Mesendoderm (in vitro differentiated cells): ENCODE measurements at regions not wholly inside any gene's neighbourhood (a gene's known extent, or its start where the extent isn't known, plus 50 kb on each side); places are given as distances from the start of the nearest gene placed in this dataset.

Experiments used
- DNase-seq: peaks from one replicate; pipeline ENCODE4 v3.0.0; 2013
- H2AK5ac ChIP-seq: 2 replicates; pipeline ENCODE4 v1.6.1; 2013; ENCODE audit warnings: low read length, inconsistent platforms
- H2BK120ac ChIP-seq: 2 replicates; pipeline ENCODE4 v1.6.1; 2013; ENCODE audit warnings: low read depth, mild to moderate bottlenecking, low read length, moderate library complexity, mixed read lengths
- H2BK15ac ChIP-seq: replicated peaks from 2 replicates; pipeline ENCODE4 v1.6.1; 2013; ENCODE audit warnings: low read depth, mild to moderate bottlenecking, moderate library complexity
- H2BK5ac ChIP-seq: 2 replicates; pipeline ENCODE4 v1.6.1; 2013; ENCODE audit warnings: low read length, inconsistent platforms
- H3K18ac ChIP-seq: 2 replicates; pipeline ENCODE4 v1.6.1; 2013; ENCODE audit warnings: mild to moderate bottlenecking, low read length, mixed read lengths
- H3K23ac ChIP-seq: one replicate; pipeline ENCODE4 v1.6.1; 2013; ENCODE audit warnings: low read length
- H3K27ac ChIP-seq: 2 replicates; pipeline ENCODE4 v1.5.1; 2013; ENCODE audit warnings: low read depth, mild to moderate bottlenecking, inconsistent platforms, low read length, moderate library complexity
- H3K27me3 ChIP-seq: 2 replicates; pipeline ENCODE4 v1.6.1; 2013; ENCODE audit warnings: low read length, control low read depth, mild to moderate bottlenecking, inconsistent platforms; ENCODE audit not compliant: insufficient read depth, poor library complexity
- H3K36me3 ChIP-seq: 2 replicates; pipeline ENCODE4 v1.6.1; 2013; ENCODE audit warnings: low read length, inconsistent platforms; ENCODE audit not compliant: control insufficient read depth, insufficient read depth
- H3K4ac ChIP-seq: one replicate; pipeline ENCODE4 v1.6.1; 2013; ENCODE audit warnings: low read depth, mild to moderate bottlenecking, low read length, moderate library complexity
- H3K4me1 ChIP-seq: 2 replicates; pipeline ENCODE4 v1.6.1; 2013; ENCODE audit warnings: low read depth, low read length, inconsistent platforms; ENCODE audit not compliant: control insufficient read depth
- H3K4me2 ChIP-seq: 2 replicates; pipeline ENCODE4 v1.6.1; 2013; ENCODE audit warnings: low read length
- H3K4me3 ChIP-seq: 2 replicates; pipeline ENCODE4 v1.5.1; 2013; ENCODE audit warnings: mild to moderate bottlenecking, low read length
- H3K56ac ChIP-seq: one replicate; pipeline ENCODE4 v1.6.1; 2013; ENCODE audit warnings: low read length
- H3K79me1 ChIP-seq: 2 replicates; pipeline ENCODE4 v1.6.1; 2013; ENCODE audit warnings: low read length, inconsistent platforms
- H3K79me2 ChIP-seq: 2 replicates; pipeline ENCODE4 v1.6.1; 2013; ENCODE audit warnings: mild to moderate bottlenecking, low read length; ENCODE audit not compliant: control insufficient read depth, insufficient read depth
- H3K9ac ChIP-seq: 2 replicates; pipeline ENCODE4 v1.6.1; 2013; ENCODE audit warnings: low read length, inconsistent platforms
- H4K5ac ChIP-seq: one replicate; pipeline ENCODE4 v1.6.1; 2013; ENCODE audit warnings: low read length
- H4K8ac ChIP-seq: one replicate; pipeline ENCODE4 v1.6.1; 2013; ENCODE audit warnings: low read depth, mild to moderate bottlenecking, control low read depth, low read length, moderate library complexity
- WGBS: extraction: QIAGEN DNeasy Blood & Tissue Kit; methylation state at CpG from one replicate; pipeline ENCODE4 v1.1.7; 2013; ENCODE audit warnings: low lambda C conversion rate, missing lambda C conversion rate; ENCODE audit not compliant: insufficient coverage; ENCODE audit errors: extremely low coverage; 5-methylcytosine and 5-hydroxymethylcytosine counted together

- Histone ChIP-seq H3K79me2 (no peaks in the 10 kb centered on the region), H2BK5ac (no peak overlapping the region), H3K56ac (no peak overlapping the region), H4K5ac (no peak overlapping the region), H3K4me3 (no peak overlapping the region), H2BK15ac (no peak overlapping the region), H3K18ac (no peak overlapping the region), H3K36me3 (no peaks in the 10 kb centered on the region), H2BK120ac (no peak overlapping the region), H3K4me1 (no peaks in the 10 kb centered on the region), H3K4ac (no peak overlapping the region), H3K4me2 (no peak overlapping the region), H3K79me1 (no peaks in the 10 kb centered on the region), H2AK5ac (no peak overlapping the region), H3K23ac (no peak overlapping the region), H3K27ac (no peak overlapping the region), H4K8ac (no peak overlapping the region), H3K27me3 (no peaks in the 10 kb centered on the region), H3K9ac (no peak overlapping the region)
- no peak for DNase-seq
- WGBS: no CpG with 5 or more reads among the region's 2 CpGs
These were observed 182.9 kb downstream of the SLITRK6 start for GRCh38 chr13:85616275-85616674.

GRCh38 chr13:85615031-85615430 is 184.2 kb downstream of the SLITRK6 start:
- Histone ChIP-seq H3K4me3 (no peak overlapping the region), H2BK5ac (no peak overlapping the region), H3K56ac (no peak overlapping the region), H3K4ac (no peak overlapping the region), H3K36me3 (no peaks in the 10 kb centered on the region), H3K23ac (no peak overlapping the region), H2BK15ac (no peak overlapping the region), H2BK120ac (no peak overlapping the region), H4K8ac (no peak overlapping the region), H3K4me2 (no peak overlapping the region), H3K18ac (no peak overlapping the region), H4K5ac (no peak overlapping the region), H3K79me1 (no peaks in the 10 kb centered on the region), H3K79me2 (no peaks in the 10 kb centered on the region), H3K9ac (no peak overlapping the region), H2AK5ac (no peak overlapping the region), H3K27ac (no peak overlapping the region), H3K4me1 (no peaks in the 10 kb centered on the region), H3K27me3 (no peaks in the 10 kb centered on the region)
- no peak for DNase-seq
- no CpG with 5 or more reads among the region's 2 CpGs for WGBS

- DNase-seq: no peak
- H3K79me2 ChIP-seq: no peaks in the 10 kb centered on the region
- H4K5ac ChIP-seq: no peak overlapping the region
- no peaks in the 10 kb centered on the region for H3K4me1 ChIP-seq
- H3K27ac ChIP-seq: no peak overlapping the region
- H3K23ac ChIP-seq: no peak overlapping the region
- H3K4me2 ChIP-seq: no peak overlapping the region
- no peaks in the 10 kb centered on the region for H3K79me1 ChIP-seq
- H3K4me3 ChIP-seq: no peak overlapping the region
- H3K56ac ChIP-seq: no peak overlapping the region
- H4K8ac ChIP-seq: no peak overlapping the region
- no peak overlapping the region for H3K9ac ChIP-seq
- no peak overlapping the region for H2BK5ac ChIP-seq
- H2BK15ac ChIP-seq: no peak overlapping the region
- H3K18ac ChIP-seq: no peak overlapping the region
- no peak overlapping the region for H2AK5ac ChIP-seq
- H3K4ac ChIP-seq: no peak overlapping the region
- no peaks in the 10 kb centered on the region for H3K36me3 ChIP-seq
- no peak overlapping the region for H2BK120ac ChIP-seq
- H3K27me3 ChIP-seq: no peaks in the 10 kb centered on the region
- WGBS: no CpG with 5 or more reads among the region's 2 CpGs
These were observed 189.2 kb downstream of the SLITRK6 start for GRCh38 chr13:85610024-85610423.

- WGBS: no CpG with 5 or more reads among the region's 7 CpGs
These were observed 190.9 kb downstream of the SLITRK6 start for GRCh38 chr13:85608255-85608829.

DNA sequence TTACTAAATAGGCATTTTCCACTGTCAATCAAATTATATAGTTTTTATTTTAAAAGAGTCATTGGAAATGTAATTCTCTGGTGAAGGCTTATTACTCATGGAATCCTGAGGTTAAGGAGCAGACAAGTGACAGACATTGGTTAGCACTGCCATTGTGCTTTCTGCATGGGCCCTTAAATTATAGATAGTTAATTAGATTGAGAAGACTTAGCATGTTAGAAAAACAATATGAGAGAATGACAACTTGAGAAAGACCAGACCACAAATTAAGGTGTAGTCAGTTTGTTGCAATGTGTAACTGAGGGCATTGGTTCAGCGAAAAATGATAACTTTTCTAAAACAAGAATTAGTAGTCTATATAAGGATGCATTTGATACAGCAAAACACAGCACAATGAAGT is 195.5 kb downstream of the SLITRK6 start:
- H3K4me3 ChIP-seq: no peak overlapping the region
- H3K27me3 ChIP-seq: no peaks in the 10 kb centered on the region
- no peaks in the 10 kb centered on the region for H3K4me1 ChIP-seq
- no peak overlapping the region for H2BK5ac ChIP-seq
- H2BK120ac ChIP-seq: no peak overlapping the region
- no peak overlapping the region for H4K8ac ChIP-seq
- no peak overlapping the region for H4K5ac ChIP-seq
- H3K79me2 ChIP-seq: no peaks in the 10 kb centered on the region
- no peak overlapping the region for H2AK5ac ChIP-seq
- no peak overlapping the region for H3K27ac ChIP-seq
- H3K4ac ChIP-seq: no peak overlapping the region
- no peaks in the 10 kb centered on the region for H3K79me1 ChIP-seq
- H3K9ac ChIP-seq: no peak overlapping the region
- no peak overlapping the region for H3K4me2 ChIP-seq
- H2BK15ac ChIP-seq: no peak overlapping the region
- H3K18ac ChIP-seq: no peak overlapping the region
- H3K23ac ChIP-seq: no peak overlapping the region
- no CpG with 5 or more reads among the region's 1 CpG for WGBS
- H3K36me3 ChIP-seq: no peaks in the 10 kb centered on the region
- H3K56ac ChIP-seq: no peak overlapping the region
- no peak for DNase-seq

More at GRCh38 chr13:85608255-85608829, 190.9 kb downstream of the SLITRK6 start:
- Histone ChIP-seq H3K4me2 (no peak overlapping the region), H3K36me3 (no peaks in the 10 kb centered on the region), H4K5ac (no peak overlapping the region), H3K4me3 (no peak overlapping the region), H3K27ac (no peak overlapping the region), H3K79me1 (no peaks in the 10 kb centered on the region), H3K9ac (no peak overlapping the region), H3K27me3 (no peaks in the 10 kb centered on the region), H3K18ac (no peak overlapping the region), H3K4me1 (no peaks in the 10 kb centered on the region), H4K8ac (no peak overlapping the region), H2BK15ac (no peak overlapping the region), H2BK5ac (no peak overlapping the region), H2BK120ac (no peak overlapping the region), H3K23ac (no peak overlapping the region), H3K56ac (no peak overlapping the region), H3K4ac (no peak overlapping the region), H3K79me2 (no peaks in the 10 kb centered on the region), H2AK5ac (no peak overlapping the region)
- no peak for DNase-seq

- no peak overlapping the region for H2AK5ac ChIP-seq
- DNase-seq: no peak
These were observed 197.7 kb downstream of the SLITRK6 start for GRCh38 chr13:85601526-85601925.

More at GRCh38 chr13:85601526-85601925, 197.7 kb downstream of the SLITRK6 start:
- H3K56ac ChIP-seq: no peak overlapping the region
- H3K4me1 ChIP-seq: no peaks in the 10 kb centered on the region
- H3K23ac ChIP-seq: no peak overlapping the region
- no peak overlapping the region for H3K27ac ChIP-seq
- H3K27me3 ChIP-seq: no peaks in the 10 kb centered on the region
- no peak overlapping the region for H3K4ac ChIP-seq
- no peak overlapping the region for H4K8ac ChIP-seq
- no peak overlapping the region for H2BK120ac ChIP-seq
- no peak overlapping the region for H3K4me2 ChIP-seq
- H3K79me1 ChIP-seq: no peaks in the 10 kb centered on the region
- no peak overlapping the region for H3K9ac ChIP-seq
- no peak overlapping the region for H3K18ac ChIP-seq
- H2BK15ac ChIP-seq: no peak overlapping the region
- H2BK5ac ChIP-seq: no peak overlapping the region
- no peaks in the 10 kb centered on the region for H3K36me3 ChIP-seq
- H3K4me3 ChIP-seq: no peak overlapping the region
- no CpG with 5 or more reads among the region's 2 CpGs for WGBS
- no peak overlapping the region for H4K5ac ChIP-seq
- no peaks in the 10 kb centered on the region for H3K79me2 ChIP-seq
